Fibroblast of skin of right quadriceps (primary cell): ENCODE measurements at regions not wholly inside any gene's neighbourhood (a gene's known extent, or its start where the extent isn't known, plus 50 kb on each side); places are given as distances from the start of the nearest gene placed in this dataset.
"Not testable (repeated sequence)": the region's sequence is repeated elsewhere in the genome, so short reads cannot be mapped to it uniquely, and the experiment has no call there.

Experiments used
- DNase-seq: peaks from one replicate; pipeline ENCODE4 v3.0.0-alpha.2; 2013

- DNase-seq, result no peak
Measured at GRCh38 chr11:106517426-106517825, 440.0 kb downstream of the AASDHPPT start.

- no peak for DNase-seq
Measured at GRCh38 chr11:106520146-106520912, 442.9 kb downstream of the AASDHPPT start.

- DNase-seq, result no peak
Measured at GRCh38 chr11:106520920-106521319, 443.5 kb downstream of the AASDHPPT start.

- DNase-seq, result no peak
Measured at GRCh38 chr11:106523171-106523570, 445.7 kb downstream of the AASDHPPT start.

GRCh38 chr11:106523921-106524320, 446.5 kb downstream of the AASDHPPT start:
- no peak for DNase-seq

- no peak for DNase-seq
Measured at GRCh38 chr11:106524436-106524835, 447.0 kb downstream of the AASDHPPT start.

- not testable (repeated sequence) for DNase-seq
Measured at GRCh38 chr11:106531648-106532047, 454.2 kb downstream of the AASDHPPT start.

- no peak for DNase-seq
Measured at GRCh38 chr11:106533046-106533445, 455.6 kb downstream of the AASDHPPT start.

GRCh38 chr11:106540001-106540400, 462.5 kb downstream of the AASDHPPT start:
- DNase-seq, result no peak

- no peak for DNase-seq
Measured at GRCh38 chr11:106548406-106548805, 469.9 kb downstream of the GUCY1A2 start.

- no peak for DNase-seq
Measured at GRCh38 chr11:106551744-106552673, 466.3 kb downstream of the GUCY1A2 start.

- DNase-seq, result no peak
Measured at GRCh38 chr11:106552694-106553203, 465.5 kb downstream of the GUCY1A2 start.

GRCh38 chr11:106553304-106553703, 465.0 kb downstream of the GUCY1A2 start:
- DNase-seq, result no peak

GRCh38 chr11:106555566-106556250, 462.6 kb downstream of the GUCY1A2 start:
- not testable (repeated sequence) for DNase-seq

GRCh38 chr11:106565326-106565725, 452.9 kb downstream of the GUCY1A2 start:
- no peak for DNase-seq

GRCh38 chr11:106568632-106569031, 449.6 kb downstream of the GUCY1A2 start:
- DNase-seq, result no peak

- not testable (repeated sequence) for DNase-seq
Measured at GRCh38 chr11:106577384-106577783, 440.9 kb downstream of the GUCY1A2 start.

- no peak for DNase-seq
Measured at GRCh38 chr11:106581399-106581798, 436.9 kb downstream of the GUCY1A2 start.

- peak; percentile 45 for DNase-seq
Measured at GRCh38 chr11:106585061-106585460, 433.2 kb downstream of the GUCY1A2 start.

GRCh38 chr11:106594751-106595351, 423.4 kb downstream of the GUCY1A2 start:
- no peak for DNase-seq

- no peak for DNase-seq
Measured at GRCh38 chr11:106601684-106602297, 416.5 kb downstream of the GUCY1A2 start.

GRCh38 chr11:106608677-106609076, 409.6 kb downstream of the GUCY1A2 start:
- DNase-seq, result peak; percentile 69
